HepG2 (cell line): ENCODE measurements at regions not wholly inside any gene's neighbourhood (a gene's known extent, or its start where the extent isn't known, plus 50 kb on each side); places are given as distances from the start of the nearest gene placed in this dataset.

ENCODE experiments used
- ATAC-seq: fragments of 200-7000 bp; cut with Tn5 transposase; 3 replicates; pipeline ENCODE4 v1.9.1; 2020; ENCODE audit warnings: mild to moderate bottlenecking, moderate library complexity
- BruUV-seq: library from RNA; stranded (reverse); fragments of 400-500 nt; replicated peaks from 2 replicates; lab custom pipeline; 2021; lab: Mats Ljungman, UMichigan
- CTCF ChIA-PET: fragments of 300-600 bp; formaldehyde crosslinking; extraction: SDS; loops from one replicate; lab custom pipeline; 2021; ENCODE audit warnings: low total read pairs, inconsistent platforms, low intra/inter-chr PET ratio; lab: Yijun Ruan, JAX
- POLR2A ChIA-PET: fragments of 350-600 bp; sonication (Branson Sonifier 250); formaldehyde crosslinking; loops from one replicate; lab custom pipeline; 2020; ENCODE audit warnings: antibody characterized with exemption, inconsistent platforms; lab: Yijun Ruan, JAX
- DNase-seq: peaks from one replicate; pipeline ENCODE4 v3.0.0-alpha.2; 2015; ENCODE audit warnings: low spot score
- FAIRE-seq: peaks from 3 replicates; lab custom pipeline; 2011; peaks lifted over from hg19 to GRCh38; lab: Jason Lieb, UNC
- H2AFZ ChIP-seq: one replicate; pipeline ENCODE4 v1.6.1; 2011; ENCODE audit warnings: low read length, inconsistent platforms
- H3K27ac ChIP-seq: fragments of 300-600 bp; 3 replicates; pipeline ENCODE4 v1.8.0; 2011; ENCODE audit warnings: mixed run types, mild to moderate bottlenecking, mixed read lengths, low read length, inconsistent platforms; ENCODE audit not compliant: insufficient read depth; ENCODE audit errors: extremely low read length
- H3K27me3 ChIP-seq, 2 experiments: fragments of 200-600 bp in 1 of 2; 2 replicates in 1 of 2; 3 replicates in 1 of 2; pipeline versions ENCODE4 v1.6.0 to v1.8.0; 2011; ENCODE audit warnings: low read length in 2 of 2, mild to moderate bottlenecking in 2 of 2, moderate library complexity in 2 of 2, inconsistent platforms in 1 of 2; ENCODE audit not compliant: insufficient read depth in 2 of 2, control insufficient read depth in 1 of 2
- H3K36me3 ChIP-seq, 2 experiments: fragments of 200-600 bp in 1 of 2; replicated peaks in 1 of 2; 2 replicates in 1 of 2; 3 replicates in 1 of 2; pipeline versions ENCODE4 v1.5.1 to v1.8.0; 2011; ENCODE audit warnings: low read length in 2 of 2, inconsistent platforms in 1 of 2; ENCODE audit not compliant: insufficient read depth in 2 of 2, control insufficient read depth in 1 of 2
- H3K4me1 ChIP-seq: 2 replicates; pipeline ENCODE4 v1.5.1; 2012; ENCODE audit warnings: low read length, inconsistent platforms; ENCODE audit not compliant: insufficient read depth
- H3K4me2 ChIP-seq: 2 replicates; pipeline ENCODE4 v1.6.0; 2011; ENCODE audit warnings: low read depth, low read length, inconsistent platforms
- H3K4me3 ChIP-seq, 3 experiments: fragments of 200-600 bp in 1 of 3; sonication (generic), shearing (Covaris generic) in 1 of 3; replicated peaks in 1 of 3; 2 replicates each; pipeline ENCODE4 v1.5.1; 2011 to 2016; ENCODE audit warnings: low read length in 3 of 3, inconsistent platforms in 2 of 3, low read depth in 2 of 3, mild to moderate bottlenecking in 2 of 3, control low read depth in 1 of 3, mixed read lengths in 1 of 3; ENCODE audit not compliant: insufficient read depth in 1 of 3
- H3K79me2 ChIP-seq: one replicate; pipeline ENCODE4 v1.6.1; 2011; ENCODE audit warnings: low read length, inconsistent platforms; ENCODE audit not compliant: insufficient read depth
- H3K9ac ChIP-seq: 2 replicates; pipeline ENCODE4 v1.6.0; 2011; ENCODE audit warnings: mild to moderate bottlenecking, low read depth, low read length, inconsistent platforms; ENCODE audit not compliant: insufficient read depth
- H3K9me3 ChIP-seq: 2 replicates; pipeline ENCODE4 v1.5.1; 2012; ENCODE audit warnings: mild to moderate bottlenecking, low read length
- H4K20me1 ChIP-seq: 2 replicates; pipeline ENCODE4 v1.6.0; 2011; ENCODE audit warnings: inconsistent platforms, mild to moderate bottlenecking, low read length, moderate library complexity; ENCODE audit not compliant: insufficient read depth
- AFF4 ChIP-seq: sonication (generic); formaldehyde crosslinking; IDR thresholded peaks from 2 replicates; pipeline ENCODE4 v1.4.0; 2020; ENCODE audit warnings: missing genetic modification reagents
- ZIK1 ChIP-seq: sonication (generic); formaldehyde crosslinking; IDR thresholded peaks from 2 replicates; pipeline ENCODE4 v1.5.0; 2020; ENCODE audit warnings: mild to moderate bottlenecking, low read depth, missing genetic modification reagents, borderline replicate concordance
- ZNF432 ChIP-seq: sonication (generic); formaldehyde crosslinking; IDR thresholded peaks from 2 replicates; pipeline ENCODE4 v1.5.0; 2020; ENCODE audit warnings: missing genetic modification reagents, mild to moderate bottlenecking, borderline replicate concordance
- ZNF614 ChIP-seq: IDR thresholded peaks from 2 replicates; pipeline ENCODE4 v1.6.1; 2018; ENCODE audit warnings: missing biosample characterization, missing genetic modification reagents, inconsistent platforms, borderline replicate concordance
- WGBS: methylation state at CpG from one replicate; pipeline ENCODE4 v1.1.6; 2017; ENCODE audit warnings: low lambda C conversion rate; 5-methylcytosine and 5-hydroxymethylcytosine counted together
- in situ Hi-C: cut with HindIII; loops from 2 replicates; pipeline ENCODE4 v1.10.0; 2017; ENCODE audit warnings: low pct_unique_long_range_greater_than_20kb; ENCODE audit not compliant: extremely low pct_ligation_motif_present
- intact Hi-C: fragments of 100-400 bp; cut with micrococcal nuclease; formaldehyde crosslinking; loops from one replicate; pipeline ENCODE4 v1.10.0; 2022; ENCODE audit not compliant: unreplicated experiment
- TF ChIP-seq, protein P1 (sequence below): sonication (generic); formaldehyde crosslinking; IDR thresholded peaks from 2 replicates; pipeline ENCODE4 v1.8.1; 2022; ENCODE audit warnings: low read depth, mild to moderate bottlenecking, missing genetic modification reagents
- TF ChIP-seq, protein P2 (sequence below): sonication (generic); formaldehyde crosslinking; IDR thresholded peaks from 2 replicates; pipeline ENCODE4 v1.4.0; 2020; ENCODE audit warnings: mild to moderate bottlenecking, missing genetic modification reagents, borderline replicate concordance
- TF ChIP-seq, protein P3 (sequence below): sonication (generic); formaldehyde crosslinking; IDR thresholded peaks from 2 replicates; pipeline ENCODE4 v1.4.0; 2020; ENCODE audit warnings: mild to moderate bottlenecking, missing genetic modification reagents

GRCh38 chr4:137156807-137157206 lies 375.5 kb downstream of the PCDH18 start:
- TF ChIP-seq AFF4 (CRISPR knock-in tag) (no peak), ZNF432 (CRISPR knock-in tag) (no peak), ZIK1 (no peak), ZNF614 (CRISPR knock-in tag) (no peak)
- TF ChIP-seq, protein P1, sequence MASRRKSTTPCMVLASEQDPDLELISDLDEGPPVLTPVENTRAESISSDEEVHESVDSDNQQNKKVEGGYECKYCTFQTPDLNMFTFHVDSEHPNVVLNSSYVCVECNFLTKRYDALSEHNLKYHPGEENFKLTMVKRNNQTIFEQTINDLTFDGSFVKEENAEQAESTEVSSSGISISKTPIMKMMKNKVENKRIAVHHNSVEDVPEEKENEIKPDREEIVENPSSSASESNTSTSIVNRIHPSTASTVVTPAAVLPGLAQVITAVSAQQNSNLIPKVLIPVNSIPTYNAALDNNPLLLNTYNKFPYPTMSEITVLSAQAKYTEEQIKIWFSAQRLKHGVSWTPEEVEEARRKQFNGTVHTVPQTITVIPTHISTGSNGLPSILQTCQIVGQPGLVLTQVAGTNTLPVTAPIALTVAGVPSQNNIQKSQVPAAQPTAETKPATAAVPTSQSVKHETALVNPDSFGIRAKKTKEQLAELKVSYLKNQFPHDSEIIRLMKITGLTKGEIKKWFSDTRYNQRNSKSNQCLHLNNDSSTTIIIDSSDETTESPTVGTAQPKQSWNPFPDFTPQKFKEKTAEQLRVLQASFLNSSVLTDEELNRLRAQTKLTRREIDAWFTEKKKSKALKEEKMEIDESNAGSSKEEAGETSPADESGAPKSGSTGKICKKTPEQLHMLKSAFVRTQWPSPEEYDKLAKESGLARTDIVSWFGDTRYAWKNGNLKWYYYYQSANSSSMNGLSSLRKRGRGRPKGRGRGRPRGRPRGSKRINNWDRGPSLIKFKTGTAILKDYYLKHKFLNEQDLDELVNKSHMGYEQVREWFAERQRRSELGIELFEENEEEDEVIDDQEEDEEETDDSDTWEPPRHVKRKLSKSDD (CRISPR knock-in tag), result no peak
- TF ChIP-seq, protein P2, sequence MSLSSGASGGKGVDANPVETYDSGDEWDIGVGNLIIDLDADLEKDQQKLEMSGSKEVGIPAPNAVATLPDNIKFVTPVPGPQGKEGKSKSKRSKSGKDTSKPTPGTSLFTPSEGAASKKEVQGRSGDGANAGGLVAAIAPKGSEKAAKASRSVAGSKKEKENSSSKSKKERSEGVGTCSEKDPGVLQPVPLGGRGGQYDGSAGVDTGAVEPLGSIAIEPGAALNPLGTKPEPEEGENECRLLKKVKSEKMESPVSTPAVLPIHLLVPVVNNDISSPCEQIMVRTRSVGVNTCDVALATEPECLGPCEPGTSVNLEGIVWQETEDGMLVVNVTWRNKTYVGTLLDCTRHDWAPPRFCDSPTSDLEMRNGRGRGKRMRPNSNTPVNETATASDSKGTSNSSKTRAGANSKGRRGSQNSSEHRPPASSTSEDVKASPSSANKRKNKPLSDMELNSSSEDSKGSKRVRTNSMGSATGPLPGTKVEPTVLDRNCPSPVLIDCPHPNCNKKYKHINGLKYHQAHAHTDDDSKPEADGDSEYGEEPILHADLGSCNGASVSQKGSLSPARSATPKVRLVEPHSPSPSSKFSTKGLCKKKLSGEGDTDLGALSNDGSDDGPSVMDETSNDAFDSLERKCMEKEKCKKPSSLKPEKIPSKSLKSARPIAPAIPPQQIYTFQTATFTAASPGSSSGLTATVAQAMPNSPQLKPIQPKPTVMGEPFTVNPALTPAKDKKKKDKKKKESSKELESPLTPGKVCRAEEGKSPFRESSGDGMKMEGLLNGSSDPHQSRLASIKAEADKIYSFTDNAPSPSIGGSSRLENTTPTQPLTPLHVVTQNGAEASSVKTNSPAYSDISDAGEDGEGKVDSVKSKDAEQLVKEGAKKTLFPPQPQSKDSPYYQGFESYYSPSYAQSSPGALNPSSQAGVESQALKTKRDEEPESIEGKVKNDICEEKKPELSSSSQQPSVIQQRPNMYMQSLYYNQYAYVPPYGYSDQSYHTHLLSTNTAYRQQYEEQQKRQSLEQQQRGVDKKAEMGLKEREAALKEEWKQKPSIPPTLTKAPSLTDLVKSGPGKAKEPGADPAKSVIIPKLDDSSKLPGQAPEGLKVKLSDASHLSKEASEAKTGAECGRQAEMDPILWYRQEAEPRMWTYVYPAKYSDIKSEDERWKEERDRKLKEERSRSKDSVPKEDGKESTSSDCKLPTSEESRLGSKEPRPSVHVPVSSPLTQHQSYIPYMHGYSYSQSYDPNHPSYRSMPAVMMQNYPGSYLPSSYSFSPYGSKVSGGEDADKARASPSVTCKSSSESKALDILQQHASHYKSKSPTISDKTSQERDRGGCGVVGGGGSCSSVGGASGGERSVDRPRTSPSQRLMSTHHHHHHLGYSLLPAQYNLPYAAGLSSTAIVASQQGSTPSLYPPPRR (CRISPR knock-in tag), result no peak
- TF ChIP-seq, protein P3, sequence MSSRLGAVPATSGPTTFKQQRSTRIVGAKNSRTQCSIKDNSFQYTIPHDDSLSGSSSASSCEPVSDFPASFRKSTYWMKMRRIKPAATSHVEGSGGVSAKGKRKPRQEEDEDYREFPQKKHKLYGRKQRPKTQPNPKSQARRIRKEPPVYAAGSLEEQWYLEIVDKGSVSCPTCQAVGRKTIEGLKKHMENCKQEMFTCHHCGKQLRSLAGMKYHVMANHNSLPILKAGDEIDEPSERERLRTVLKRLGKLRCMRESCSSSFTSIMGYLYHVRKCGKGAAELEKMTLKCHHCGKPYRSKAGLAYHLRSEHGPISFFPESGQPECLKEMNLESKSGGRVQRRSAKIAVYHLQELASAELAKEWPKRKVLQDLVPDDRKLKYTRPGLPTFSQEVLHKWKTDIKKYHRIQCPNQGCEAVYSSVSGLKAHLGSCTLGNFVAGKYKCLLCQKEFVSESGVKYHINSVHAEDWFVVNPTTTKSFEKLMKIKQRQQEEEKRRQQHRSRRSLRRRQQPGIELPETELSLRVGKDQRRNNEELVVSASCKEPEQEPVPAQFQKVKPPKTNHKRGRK (CRISPR knock-in tag), result no peak

More at GRCh38 chr4:137156807-137157206, 375.5 kb downstream of the PCDH18 start:
- no peak for FAIRE-seq
- BruUV-seq, result no TSS peak
- Histone ChIP-seq H3K4me1 (no peaks in the 10 kb centered on the region), H3K4me3 (no peak overlapping the region), H3K9ac (no peak overlapping the region), H3K9me3 (no peaks in the 10 kb centered on the region), H3K79me2 (no peaks in the 10 kb centered on the region), H4K20me1 (no peaks in the 10 kb centered on the region), H3K27ac (no peak overlapping the region), H3K36me3 (no peaks in the 10 kb centered on the region), H2AFZ (no peak overlapping the region), H3K27me3 (no peaks in the 10 kb centered on the region), H3K4me2 (no peak overlapping the region)
- DNase-seq, result no peak
- no peak for ATAC-seq
- in situ Hi-C loops, result no loop called here
- WGBS, result 0% methylated on average over 1 of the region's 1 CpG
- intact Hi-C loops, result no loop called here
- POLR2A ChIA-PET, result no interaction called here
- CTCF ChIA-PET, result no interaction called here
